ENCODE measurements at regions not wholly inside any gene's neighbourhood (a gene's known extent, or its start where the extent isn't known, plus 50 kb on each side); places are given as distances from the start of the nearest gene placed in this dataset.

DNA sequence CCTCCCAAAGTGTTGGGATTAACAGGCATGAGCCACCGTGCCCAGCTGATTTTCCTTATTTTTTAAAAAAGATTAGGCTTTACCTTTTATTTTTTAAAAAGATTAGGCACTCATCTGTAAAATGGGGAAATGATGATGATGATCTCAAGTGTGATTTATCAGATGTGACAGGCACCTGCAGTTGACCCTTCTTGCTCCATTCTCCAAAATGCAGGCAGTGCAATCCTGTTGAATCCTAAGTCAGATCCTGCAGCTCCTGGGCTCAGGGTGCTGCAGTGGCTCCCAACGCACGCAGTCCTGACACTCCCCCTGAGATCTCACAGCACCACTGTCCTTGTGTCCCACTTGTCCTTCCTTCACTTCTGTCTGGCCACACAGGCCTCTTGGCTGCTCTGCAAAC lies 257.3 kb upstream of the KAZN start:
- WGBS (ENCODE audit: insufficient coverage) = 92% methylated on average over 2 of the region's 3 CpGs

DNA sequence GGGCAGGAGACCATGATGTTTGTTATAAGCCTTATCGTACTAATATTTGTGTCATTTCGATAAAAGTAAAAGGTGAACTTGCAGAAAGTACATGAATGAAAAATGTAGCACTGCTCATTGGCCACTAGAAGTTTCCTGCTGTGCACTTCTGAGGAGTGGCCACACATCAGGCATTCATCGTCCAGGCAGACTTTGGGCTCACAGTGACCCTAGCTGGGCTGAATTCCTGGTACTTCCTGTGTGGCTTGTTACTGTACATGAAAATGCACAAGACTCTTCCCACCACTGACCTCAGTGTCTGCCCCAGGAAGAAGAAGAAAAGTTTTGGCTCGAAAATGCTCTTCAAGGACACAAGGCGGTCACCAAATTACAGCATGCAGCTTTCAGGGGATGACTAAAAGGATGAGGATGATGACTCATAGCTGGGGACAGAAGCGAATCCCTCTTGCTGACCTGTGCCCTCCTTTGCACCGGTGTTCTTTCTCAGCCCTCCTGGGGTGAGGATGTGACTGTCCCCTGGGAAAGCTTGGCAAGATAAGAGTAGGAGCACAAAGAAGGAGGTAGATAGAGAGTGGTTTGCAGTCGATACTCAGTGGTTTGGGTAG lies 252.4 kb upstream of the KAZN start:
- Histone ChIP-seq H4K20me1 (ENCODE audit: control insufficient read depth, insufficient read depth, low read length, poor library complexity, severe bottlenecking) (no peaks in the 10 kb centered on the region), H3K36me3 (replicated peaks in 1 of 2; ENCODE audit: control extremely low read depth in 1 of 2, control insufficient read depth in 1 of 2, extremely low read depth in 1 of 2, insufficient read depth in 2 of 2, low read length in 1 of 2) (no peaks in the 10 kb centered on the region), H3K79me2 (ENCODE audit: control insufficient read depth, insufficient read depth, low read length) (no peaks in the 10 kb centered on the region), H2AFZ (ENCODE audit: insufficient read depth, low read depth, low read length, poor library complexity, severe bottlenecking) (no peak overlapping the region), H3K4me1 (ENCODE audit: control insufficient read depth in 2 of 2, insufficient read depth in 2 of 2, low read length in 2 of 2) (no peaks in the 10 kb centered on the region), H3K27me3 (replicated peaks in 1 of 4; ENCODE audit: control extremely low read depth in 1 of 4, control insufficient read depth in 3 of 4, insufficient read depth in 4 of 4, low read length in 3 of 4) (peaks cover 0 to 2% (median 0%) of the 10 kb centered on the region in 4 experiments), H3K9me3 (ENCODE audit: control extremely low read depth in 1 of 3, control insufficient read depth in 2 of 3, insufficient read depth in 1 of 3, low read length in 2 of 3) (peaks cover 0 to 9% (median 1%) of the 10 kb centered on the region in 3 donors), H3K4me3 (ENCODE audit: control extremely low read depth in 1 of 5, extremely low read depth in 1 of 5, insufficient read depth in 1 of 5, low read depth in 2 of 5, low read length in 4 of 5) (no peak overlapping the region), H3K9ac (ENCODE audit: low read length) (no peak overlapping the region), H3K4me2 (replicated peaks; ENCODE audit: low read depth, low read length, poor library complexity, severe bottlenecking) (no peak overlapping the region), H3K27ac (ENCODE audit: low read length in 2 of 2) (no peak overlapping the region)
- peaks cover 23% of the 10 kb centered on the region for H3K27me3 Mint-ChIP-seq
- no peaks in the 10 kb centered on the region for H3K9me3 Mint-ChIP-seq (ENCODE audit: insufficient read depth)
- H3K27ac Mint-ChIP-seq = no peak overlapping the region
- CTCF ChIA-PET = no interaction called here
- no peaks in the 10 kb centered on the region for H3K4me1 Mint-ChIP-seq
- TF ChIP-seq, protein P1, sequence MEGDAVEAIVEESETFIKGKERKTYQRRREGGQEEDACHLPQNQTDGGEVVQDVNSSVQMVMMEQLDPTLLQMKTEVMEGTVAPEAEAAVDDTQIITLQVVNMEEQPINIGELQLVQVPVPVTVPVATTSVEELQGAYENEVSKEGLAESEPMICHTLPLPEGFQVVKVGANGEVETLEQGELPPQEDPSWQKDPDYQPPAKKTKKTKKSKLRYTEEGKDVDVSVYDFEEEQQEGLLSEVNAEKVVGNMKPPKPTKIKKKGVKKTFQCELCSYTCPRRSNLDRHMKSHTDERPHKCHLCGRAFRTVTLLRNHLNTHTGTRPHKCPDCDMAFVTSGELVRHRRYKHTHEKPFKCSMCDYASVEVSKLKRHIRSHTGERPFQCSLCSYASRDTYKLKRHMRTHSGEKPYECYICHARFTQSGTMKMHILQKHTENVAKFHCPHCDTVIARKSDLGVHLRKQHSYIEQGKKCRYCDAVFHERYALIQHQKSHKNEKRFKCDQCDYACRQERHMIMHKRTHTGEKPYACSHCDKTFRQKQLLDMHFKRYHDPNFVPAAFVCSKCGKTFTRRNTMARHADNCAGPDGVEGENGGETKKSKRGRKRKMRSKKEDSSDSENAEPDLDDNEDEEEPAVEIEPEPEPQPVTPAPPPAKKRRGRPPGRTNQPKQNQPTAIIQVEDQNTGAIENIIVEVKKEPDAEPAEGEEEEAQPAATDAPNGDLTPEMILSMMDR (IDR thresholded peaks at IDR 0.05) = no peak
- no peak for TF ChIP-seq EZH2 (IDR thresholded peaks at IDR 0.05; ENCODE audit: borderline replicate concordance, insufficient read depth, low read depth, low read length, poor library complexity, severe bottlenecking)
- intact Hi-C loops (cut with micrococcal nuclease) = no loop called here
- 75% methylated on average over 7 of the region's 8 CpGs for WGBS (ENCODE audit: insufficient coverage)
- no peak for DNase-seq
- H3K4me3 Mint-ChIP-seq = no peak overlapping the region
- no peak for ATAC-seq (ENCODE audit: low read depth)
- POLR2A ChIA-PET = no interaction called here

More for the DNA sequence above, 257.3 kb upstream of the KAZN start:
- Mint-ChIP-seq H3K27me3 (peaks cover 25% of the 10 kb centered on the region), H3K4me1 (no peaks in the 10 kb centered on the region), H3K4me3 (no peak overlapping the region), H3K9me3 (ENCODE audit: insufficient read depth) (peaks cover 3% of the 10 kb centered on the region), H3K27ac (no peak overlapping the region)
- Histone ChIP-seq H3K4me2 (replicated peaks; ENCODE audit: low read depth, low read length, poor library complexity, severe bottlenecking) (no peak overlapping the region), H3K27me3 (replicated peaks in 1 of 4; ENCODE audit: control extremely low read depth in 1 of 4, control insufficient read depth in 3 of 4, insufficient read depth in 4 of 4, low read length in 3 of 4) (peaks cover 0 to 2% (median 0%) of the 10 kb centered on the region in 4 experiments), H3K9me3 (ENCODE audit: control extremely low read depth in 1 of 3, control insufficient read depth in 2 of 3, insufficient read depth in 1 of 3, low read length in 2 of 3) (peaks cover 0 to 1% (median 0%) of the 10 kb centered on the region in 3 donors), H2AFZ (ENCODE audit: insufficient read depth, low read depth, low read length, poor library complexity, severe bottlenecking) (no peak overlapping the region), H3K27ac (ENCODE audit: low read length in 2 of 2) (no peak overlapping the region), H3K4me1 (ENCODE audit: control insufficient read depth in 2 of 2, insufficient read depth in 2 of 2, low read length in 2 of 2) (no peaks in the 10 kb centered on the region), H3K36me3 (replicated peaks in 1 of 2; ENCODE audit: control extremely low read depth in 1 of 2, control insufficient read depth in 1 of 2, extremely low read depth in 1 of 2, insufficient read depth in 2 of 2, low read length in 1 of 2) (no peaks in the 10 kb centered on the region), H3K79me2 (ENCODE audit: control insufficient read depth, insufficient read depth, low read length) (no peaks in the 10 kb centered on the region), H3K4me3 (ENCODE audit: control extremely low read depth in 1 of 5, extremely low read depth in 1 of 5, insufficient read depth in 1 of 5, low read depth in 2 of 5, low read length in 4 of 5) (no peak overlapping the region), H4K20me1 (ENCODE audit: control insufficient read depth, insufficient read depth, low read length, poor library complexity, severe bottlenecking) (no peaks in the 10 kb centered on the region), H3K9ac (ENCODE audit: low read length) (no peak overlapping the region)
- DNase-seq (no peak), ATAC-seq (ENCODE audit: low read depth) (no peak)
- POLR2A ChIA-PET = no interaction called here
- intact Hi-C loops (cut with micrococcal nuclease) = no loop called here
- TF ChIP-seq EZH2 (IDR thresholded peaks at IDR 0.05; ENCODE audit: borderline replicate concordance, insufficient read depth, low read depth, low read length, poor library complexity, severe bottlenecking) = no peak
- TF ChIP-seq, protein P1 (IDR thresholded peaks at IDR 0.05) = no peak
- CTCF ChIA-PET = no interaction called here

Data from B cell (primary cell).